Left colon (tissue), 2 donors: ENCODE measurements at regions not wholly inside any gene's neighbourhood (a gene's known extent, or its start where the extent isn't known, plus 50 kb on each side); places are given as distances from the start of the nearest gene placed in this dataset.

ENCODE experiments used
- ATAC-seq: fragments of 200-7000 bp; cut with Tn5 transposase; one replicate; pipeline ENCODE4 v1.9.1; 2020; ENCODE audit warnings: mild to moderate bottlenecking, moderate library complexity
- DNase-seq, 2 donors: peaks; one replicate each; pipeline ENCODE4 v3.0.0-alpha.2; 2020
- intact Hi-C, 2 donors: fragments of 100-400 bp; cut with DNase I in 1 of 2; cut with micrococcal nuclease in 1 of 2; formaldehyde crosslinking; loops; one replicate each; pipeline versions ENCODE4 v1.11.2 to v1.14.0; 2022; cut with DNase I, micrococcal nuclease
- donor health status: DM: no; HTN: no; CAD: no.
- donor health status: DM: yes; HTN: yes; CAD: no.

- DNase-seq (no peak), ATAC-seq (peak; percentile 3)
- intact Hi-C loops = no loop called here
These were observed 369.0 kb downstream of the SV2B start for GRCh38 chr15:91468871-91469580.

GRCh38 chr15:91469632-91470567 is 369.8 kb downstream of the SV2B start:
- intact Hi-C loops = no loop called here
- DNase-seq (peak; percentile 32 to 51), ATAC-seq (peak; percentile 74)

GRCh38 chr15:91471468-91471867 is 371.4 kb downstream of the SV2B start:
- ATAC-seq = no peak
- DNase-seq = no peak
- intact Hi-C loops = no loop called here

GRCh38 chr15:91472316-91472756 is 372.3 kb downstream of the SV2B start:
- intact Hi-C loops = no loop called here
- ATAC-seq (peak; percentile 80), DNase-seq (no peak)

GRCh38 chr15:91473894-91474545 is 374.0 kb downstream of the SV2B start:
- no peak for DNase-seq
- intact Hi-C loops = no loop called here
- ATAC-seq = no peak

- DNase-seq = no peak
- no peak for ATAC-seq
- intact Hi-C loops = no loop called here
These were observed 376.6 kb upstream of the SLCO3A1 start for GRCh38 chr15:91476861-91477260.

GRCh38 chr15:91478717-91479191 is 374.8 kb upstream of the SLCO3A1 start:
- DNase-seq (no peak), ATAC-seq (no peak)
- intact Hi-C loops = no loop called here

GRCh38 chr15:91480426-91480825 is 373.1 kb upstream of the SLCO3A1 start:
- no peak for DNase-seq
- intact Hi-C loops = no loop called here
- no peak for ATAC-seq

- DNase-seq (no peak), ATAC-seq (no peak)
- intact Hi-C loops = no loop called here
These were observed 370.7 kb upstream of the SLCO3A1 start for GRCh38 chr15:91482799-91483198.

GRCh38 chr15:91484141-91484540 is 369.4 kb upstream of the SLCO3A1 start:
- ATAC-seq = no peak
- intact Hi-C loops = no loop called here
- DNase-seq = no peak

GRCh38 chr15:91488452-91488851 is 365.1 kb upstream of the SLCO3A1 start:
- DNase-seq (no peak), ATAC-seq (no peak)
- intact Hi-C loops = no loop called here

GRCh38 chr15:91490211-91490610 is 363.3 kb upstream of the SLCO3A1 start:
- intact Hi-C loops = no loop called here
- no peak for ATAC-seq
- DNase-seq = no peak

GRCh38 chr15:91491101-91491950 is 362.2 kb upstream of the SLCO3A1 start:
- DNase-seq = no peak
- no peak for ATAC-seq
- intact Hi-C loops = no loop called here

GRCh38 chr15:91496754-91497691 is 356.5 kb upstream of the SLCO3A1 start:
- ATAC-seq (peak; percentile 97), DNase-seq (peak; percentile 23 to 49)
- intact Hi-C loops = no loop called here

- intact Hi-C loops = no loop called here
- ATAC-seq (no peak), DNase-seq (no peak)
These were observed 355.3 kb upstream of the SLCO3A1 start for GRCh38 chr15:91498046-91498748.

GRCh38 chr15:91498749-91499062 is 354.8 kb upstream of the SLCO3A1 start:
- intact Hi-C loops = no loop called here
- DNase-seq (no peak), ATAC-seq (no peak)

- no peak for DNase-seq
- no peak for ATAC-seq
- intact Hi-C loops = no loop called here
These were observed 353.6 kb upstream of the SLCO3A1 start for GRCh38 chr15:91499774-91500383.
